Heart left ventricle (tissue), 13 donors: ENCODE measurements at regions not wholly inside any gene's neighbourhood (a gene's known extent, or its start where the extent isn't known, plus 50 kb on each side); places are given as distances from the start of the nearest gene placed in this dataset.

Experiments
- CTCF ChIP-seq, 12 donors: fragments of 200-600 bp; sonication (generic) in 4 of 12; IDR thresholded peaks; one replicate each; pipeline versions ENCODE4 v1.5.0 to v1.8.0; 2018 to 2022; ENCODE audit warnings: antibody characterized with exemption in 12 of 12, mild to moderate bottlenecking in 5 of 12
- POLR2A ChIP-seq, 2 donors: fragments of 450-650 bp; IDR thresholded peaks; one replicate each; pipeline ENCODE4 v1.6.1; 2017; ENCODE audit warnings: antibody characterized with exemption in 2 of 2, mild to moderate bottlenecking in 2 of 2, moderate library complexity in 2 of 2
- donor health status: ischemic (EF 13 %, LVEDD 7.1; RV severe dilation, severe dysfunction).
- donor health status: DM: no; HTN: yes; CAD: no.
- donor health status: DM: no; HTN: no; CAD: no.
- donor health status: ischemic (EF 25% LVEDD 6.9; RV normal size, moderate dysfunction).
- donor health status: ischemic (EF 25% LVEDD 5.7; RV mildly dilated, moderate dysfunction).
- donor health status: ischemic (EF 35%, LVEDD 5.7; RV mildly dilated, moderate dysfunction).
- donor health status: nonischemic (EF 11% LVEDD 7.7; RV severe dilation, severe dysfunction).
- donor health status: DM: yes; HTN: yes; CAD: no.
- donor health status: PGD.
- donor health status: ischemic (EF 29% LVEDD 5.4; RV normal size, mild dysfunction).
- donor health status: nonischemic (EF 23%, LVEDD 6.1; RV moderate dilation, normal function).

- no peak for TF ChIP-seq CTCF (IDR thresholded peaks at IDR 0.05)
- no peak for TF ChIP-seq POLR2A (IDR thresholded peaks at IDR 0.05)
These were observed 284.7 kb upstream of the IRX2 start for GRCh38 chr5:3036041-3036788.
